ENCODE measurements at regions not wholly inside any gene's neighbourhood (a gene's known extent, or its start where the extent isn't known, plus 50 kb on each side); places are given as distances from the start of the nearest gene placed in this dataset.

DNA sequence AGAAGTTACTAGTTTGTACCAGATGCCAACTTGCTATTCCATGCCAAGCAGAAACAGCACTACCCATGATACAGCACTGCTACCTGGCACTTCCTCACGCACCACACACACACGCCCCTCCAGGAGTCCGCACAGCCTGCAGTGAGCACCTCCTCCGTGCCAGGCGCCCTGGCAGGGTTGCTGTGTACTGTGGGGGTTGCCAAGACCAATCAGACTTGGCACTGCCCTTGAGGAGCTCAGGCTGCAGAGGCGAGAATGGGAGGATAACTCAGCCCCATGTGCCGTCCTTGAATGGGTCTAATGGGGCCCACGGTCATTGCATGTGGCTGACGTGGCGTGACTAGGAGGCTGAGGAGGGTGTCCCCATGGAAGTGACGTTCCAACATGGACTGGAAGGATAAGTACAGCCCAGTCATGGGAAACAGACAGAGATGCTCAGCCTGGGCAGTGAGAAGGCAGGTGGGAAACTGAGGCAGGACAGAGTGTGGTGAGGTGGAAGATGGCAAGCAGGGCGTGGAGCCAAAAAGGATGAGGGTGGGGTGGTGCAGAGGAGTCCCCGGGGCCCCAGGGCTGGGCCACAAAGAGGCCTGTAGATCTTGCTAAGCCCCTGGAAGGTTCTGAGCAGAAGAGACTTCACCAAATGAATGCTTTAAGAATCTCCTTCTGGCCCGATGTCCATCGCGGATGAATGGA lies 65.3 kb upstream of the C14orf180 start:
- no peak for DNase-seq (ENCODE audit: low spot score)

DNA sequence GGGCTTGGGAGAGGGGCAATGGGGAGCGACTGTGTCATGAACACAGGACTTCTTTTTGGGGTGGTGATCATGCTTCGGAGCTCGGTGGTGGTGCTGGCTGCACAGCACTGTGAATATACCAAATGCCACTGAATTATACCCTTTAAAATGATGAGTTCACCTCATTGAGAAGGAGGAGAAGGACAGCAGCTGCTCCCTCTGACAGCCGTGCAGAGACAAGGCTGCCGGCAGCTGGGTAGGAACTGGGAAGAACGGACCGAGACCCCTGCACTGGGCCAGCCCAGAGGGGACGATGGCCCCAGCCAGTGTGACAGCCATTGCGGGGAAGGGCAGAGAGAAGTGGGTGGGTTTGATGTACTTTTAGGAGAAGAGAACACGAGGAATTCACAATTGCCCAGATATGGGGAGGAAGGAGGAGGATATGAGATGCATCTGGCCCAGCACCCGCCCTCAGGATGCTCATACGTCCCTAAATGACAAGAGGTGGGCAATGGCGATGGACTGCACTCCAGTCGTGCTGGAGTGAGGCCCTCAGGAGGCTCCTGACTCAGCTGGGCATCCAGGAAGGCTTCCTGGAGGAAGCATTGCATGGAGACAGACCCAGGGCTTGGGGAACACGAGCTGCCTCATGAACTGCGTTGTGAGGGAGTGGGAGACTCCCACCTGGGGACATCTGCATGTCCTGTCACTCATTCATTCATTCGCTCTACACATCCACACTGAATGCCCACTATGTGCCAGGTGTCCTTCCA lies 64.3 kb upstream of the C14orf180 start:
- DNase-seq (ENCODE audit: low spot score), result no peak

DNA sequence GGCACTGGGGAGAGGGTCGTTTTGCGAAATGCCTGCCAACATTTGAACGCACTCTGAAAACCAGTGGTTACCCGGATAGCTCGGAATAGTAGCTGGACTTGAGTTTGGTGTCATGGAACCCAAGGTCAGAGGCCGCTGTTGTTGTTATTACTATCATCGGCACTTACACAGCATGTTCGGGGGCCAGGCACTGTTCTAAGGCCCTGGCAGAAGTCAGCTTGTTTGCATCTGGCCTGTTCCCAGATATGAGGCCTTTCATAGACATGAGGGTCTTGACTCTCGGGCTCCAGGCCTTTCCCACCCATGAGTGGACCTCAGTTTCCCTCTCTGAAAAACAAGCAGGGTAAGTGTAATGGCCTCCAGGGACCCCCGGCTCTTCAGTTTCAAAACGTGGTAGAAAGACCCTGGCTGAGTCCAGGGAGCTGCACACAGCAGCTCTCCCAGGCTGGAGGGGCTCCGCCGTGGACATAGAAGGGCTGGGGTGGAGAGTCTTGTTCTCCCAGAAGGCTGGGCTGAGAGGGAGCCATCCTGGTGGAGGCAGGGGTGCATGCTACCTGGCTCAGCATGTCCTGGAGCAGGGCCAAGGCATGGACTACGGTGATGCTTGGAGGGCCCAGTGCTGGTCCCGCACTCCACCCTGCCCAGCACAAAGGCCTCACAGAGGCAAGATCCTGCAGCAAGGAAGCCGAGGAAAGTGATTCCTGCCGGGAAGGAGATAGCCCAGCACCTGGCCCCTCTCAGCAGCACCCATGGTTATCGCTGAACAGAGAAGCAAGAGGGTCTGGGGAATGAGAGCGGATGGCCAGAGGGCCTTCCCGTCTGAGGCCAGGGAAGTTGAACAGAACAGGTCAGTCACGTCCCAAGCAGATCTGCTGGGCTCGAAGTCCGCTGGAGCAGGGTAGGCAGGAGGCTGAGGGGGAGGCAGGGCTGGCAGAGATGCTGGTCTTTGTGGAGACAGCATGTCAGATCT lies 63.5 kb upstream of the C14orf180 start:
- DNase-seq (ENCODE audit: low spot score), result no peak

DNA sequence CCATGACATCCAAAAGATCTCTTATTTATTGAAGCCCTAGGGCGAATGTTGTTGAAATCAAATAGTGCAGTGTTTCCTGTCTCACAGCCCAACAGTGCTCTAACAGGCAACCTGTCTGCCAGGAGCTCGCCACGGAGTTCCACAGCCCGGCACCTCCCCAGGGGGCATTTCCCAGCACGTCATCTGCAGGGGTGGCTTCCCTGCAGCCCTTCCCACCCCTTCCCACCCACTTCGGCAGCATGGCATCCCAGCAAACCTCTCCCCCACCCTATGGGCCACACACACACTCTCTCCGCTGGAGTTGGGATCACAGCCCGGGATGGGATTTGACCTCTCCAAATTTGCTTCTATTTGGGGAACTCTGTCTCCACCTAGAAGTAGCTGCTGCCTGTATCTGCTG lies 62.7 kb upstream of the C14orf180 start:
- DNase-seq (ENCODE audit: low spot score), result no peak

DNA sequence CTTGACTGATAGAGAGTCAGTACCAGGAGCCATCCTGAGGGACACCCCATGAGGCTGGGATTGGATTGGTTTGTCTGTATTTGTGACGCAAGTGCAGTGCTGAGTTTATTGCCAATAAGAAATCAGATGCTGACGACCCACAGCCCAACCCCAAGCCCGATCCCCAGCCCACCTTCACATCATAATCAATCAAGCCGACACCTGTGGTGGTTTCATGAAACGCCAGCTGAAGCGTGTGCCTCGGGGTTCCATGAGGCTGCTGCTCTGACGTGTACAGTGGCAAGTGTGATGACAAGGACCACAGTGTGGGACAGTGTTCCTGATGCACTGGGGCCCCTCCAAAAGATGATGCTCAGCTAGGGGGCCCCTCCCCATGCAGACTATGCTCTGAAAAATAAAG lies 62.1 kb upstream of the C14orf180 start:
- DNase-seq (ENCODE audit: low spot score), result no peak

DNA sequence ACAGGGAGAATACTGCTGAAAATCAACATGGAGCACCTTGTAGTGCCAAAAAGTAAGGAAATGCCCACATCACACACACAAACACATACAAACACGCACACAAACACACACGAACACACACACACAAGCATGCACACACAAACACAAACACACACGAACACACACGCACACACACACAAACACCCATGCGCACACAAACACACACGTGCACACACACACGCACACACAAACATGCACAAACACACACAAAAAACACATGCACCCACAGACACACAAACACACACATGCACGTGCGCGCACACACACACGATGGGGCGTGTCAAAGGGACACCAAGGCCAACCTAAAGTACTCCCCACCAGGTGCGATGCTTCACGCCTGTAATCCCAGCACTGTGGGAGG lies 61.7 kb upstream of the C14orf180 start:
- no peak for DNase-seq (ENCODE audit: low spot score)

DNA sequence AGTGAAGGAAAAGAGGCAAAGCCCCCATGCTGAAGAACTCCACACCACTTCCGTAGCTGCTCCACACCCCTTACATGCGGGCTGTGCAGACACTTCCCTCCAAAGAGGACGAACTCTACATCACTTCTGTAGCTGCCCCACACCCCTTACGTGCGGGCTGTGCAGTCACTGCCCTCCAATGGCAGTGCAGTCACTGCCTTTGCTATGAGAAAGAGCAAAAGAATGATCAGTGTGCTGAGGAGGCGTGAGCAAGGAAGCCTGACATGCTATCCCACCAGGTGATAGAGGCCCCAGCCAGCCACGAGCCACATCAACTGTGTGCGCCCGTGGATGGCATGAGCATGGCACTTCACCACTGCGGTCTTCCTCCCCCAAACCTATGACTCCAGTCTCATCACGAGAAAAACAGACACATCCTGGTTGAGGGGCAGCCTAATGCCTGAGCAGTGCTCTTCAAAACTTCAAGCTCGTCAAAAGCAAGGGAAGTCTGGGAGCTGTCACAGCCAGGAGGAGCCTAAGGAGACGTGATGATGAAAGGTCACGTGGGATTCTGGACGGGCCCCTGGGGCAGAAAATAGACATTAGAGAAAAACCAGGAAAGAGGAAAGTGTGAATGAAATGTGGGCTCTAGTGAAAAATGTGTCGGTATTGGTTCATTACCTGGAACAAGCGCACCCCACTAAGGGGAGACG lies 60.8 kb upstream of the C14orf180 start:
- DNase-seq (ENCODE audit: low spot score), result no peak

DNA sequence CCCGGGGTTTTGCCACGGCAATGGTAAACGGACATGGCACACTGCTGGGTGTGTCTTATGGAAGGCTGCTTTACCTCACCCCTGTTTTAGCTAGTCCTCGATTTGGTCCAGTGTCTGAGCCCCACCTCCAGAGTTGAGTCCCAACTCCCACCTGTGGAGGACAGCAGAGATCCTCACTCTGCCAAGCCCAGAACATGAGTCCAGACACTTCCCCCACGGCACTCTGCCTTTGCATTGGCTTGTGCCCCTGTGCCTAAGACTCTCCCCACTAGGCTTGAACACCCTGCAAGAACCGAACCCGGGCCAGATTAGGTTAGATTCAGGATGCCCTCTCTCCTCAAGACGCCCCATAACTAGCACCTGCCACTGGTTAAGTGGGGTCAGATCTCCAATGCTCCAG lies 59.8 kb upstream of the C14orf180 start:
- no peak for DNase-seq (ENCODE audit: low spot score)

DNA sequence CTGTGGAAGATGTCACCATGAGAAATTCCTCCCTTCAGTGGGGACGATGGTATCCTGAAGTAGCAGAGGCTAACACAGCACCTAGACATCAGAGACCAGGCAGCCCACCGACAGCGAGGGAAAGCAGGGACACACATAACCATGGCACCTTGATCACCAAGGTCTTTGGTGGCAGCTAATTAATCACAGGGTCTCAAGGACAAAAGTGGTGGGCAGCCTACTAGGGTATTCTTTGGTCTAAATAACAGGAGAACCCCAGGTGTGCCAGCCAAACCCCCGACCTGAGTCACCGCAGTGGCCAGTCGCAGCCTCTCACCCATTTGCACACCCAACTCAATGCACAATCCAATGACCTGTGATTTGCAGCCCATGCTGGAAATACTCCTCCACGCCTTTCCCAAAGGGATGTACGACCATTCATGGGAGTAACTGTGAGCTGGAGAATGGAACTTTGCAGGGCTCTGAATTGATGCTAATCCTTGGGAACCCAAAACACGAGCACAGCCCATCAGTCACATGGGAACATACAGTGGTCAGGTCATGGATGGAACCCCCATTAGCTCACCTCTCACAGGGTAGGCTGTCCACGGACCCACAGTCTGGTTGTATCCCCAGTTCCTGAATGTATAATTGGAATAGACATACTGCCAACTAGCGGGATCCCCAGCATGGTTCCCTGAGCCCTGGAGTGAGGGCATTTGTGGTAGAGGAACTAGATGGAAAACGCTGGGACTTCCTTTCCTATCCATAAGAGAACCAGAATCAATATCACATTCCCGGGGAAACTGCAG lies 58.7 kb upstream of the C14orf180 start:
- DNase-seq (ENCODE audit: low spot score), result no peak

DNA sequence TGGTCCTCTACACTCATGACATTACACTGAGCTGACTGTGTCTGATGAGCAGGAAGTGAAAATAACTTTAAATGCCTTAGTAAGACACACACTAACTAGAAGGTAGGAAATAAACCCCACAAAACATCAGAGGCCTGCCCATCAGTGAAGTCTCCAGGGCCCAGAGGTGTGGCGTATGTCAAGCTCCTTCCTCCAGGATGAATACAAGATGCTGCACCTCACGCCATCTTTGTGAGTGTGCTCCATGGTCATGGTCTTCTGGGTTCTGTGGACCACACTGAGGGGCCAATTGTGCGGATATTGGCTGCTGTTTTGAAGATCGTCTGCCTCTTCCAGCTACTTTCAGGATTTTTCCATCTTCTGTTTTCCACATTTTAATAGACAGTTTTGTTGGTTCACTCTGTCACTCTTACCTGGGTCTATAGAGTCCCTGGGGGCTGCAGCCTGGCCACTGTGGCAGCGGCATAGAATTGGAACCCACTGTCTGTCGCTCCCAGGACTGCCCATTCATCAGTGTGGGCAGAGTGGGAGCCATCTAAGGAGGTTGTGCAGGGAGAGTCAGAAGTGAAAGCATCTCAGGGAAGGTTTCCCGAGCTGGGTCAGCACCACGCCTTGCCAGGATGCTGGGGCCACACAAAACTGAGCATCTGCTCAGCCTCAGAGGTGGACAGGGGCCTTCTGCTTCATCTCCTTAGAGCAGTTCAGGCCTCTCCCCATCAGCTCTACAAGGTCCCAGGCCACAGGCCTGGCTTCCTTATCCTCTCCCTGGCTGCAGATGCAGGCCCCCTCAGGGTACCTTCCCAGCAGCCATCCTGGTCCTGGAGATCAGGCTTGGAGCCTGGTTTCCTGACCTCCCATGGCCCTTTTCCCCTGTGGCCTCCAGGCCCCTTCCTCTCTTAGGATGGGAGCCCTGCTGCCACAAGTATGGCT lies 57.5 kb upstream of the C14orf180 start:
- no peak for DNase-seq (ENCODE audit: low spot score)

DNA sequence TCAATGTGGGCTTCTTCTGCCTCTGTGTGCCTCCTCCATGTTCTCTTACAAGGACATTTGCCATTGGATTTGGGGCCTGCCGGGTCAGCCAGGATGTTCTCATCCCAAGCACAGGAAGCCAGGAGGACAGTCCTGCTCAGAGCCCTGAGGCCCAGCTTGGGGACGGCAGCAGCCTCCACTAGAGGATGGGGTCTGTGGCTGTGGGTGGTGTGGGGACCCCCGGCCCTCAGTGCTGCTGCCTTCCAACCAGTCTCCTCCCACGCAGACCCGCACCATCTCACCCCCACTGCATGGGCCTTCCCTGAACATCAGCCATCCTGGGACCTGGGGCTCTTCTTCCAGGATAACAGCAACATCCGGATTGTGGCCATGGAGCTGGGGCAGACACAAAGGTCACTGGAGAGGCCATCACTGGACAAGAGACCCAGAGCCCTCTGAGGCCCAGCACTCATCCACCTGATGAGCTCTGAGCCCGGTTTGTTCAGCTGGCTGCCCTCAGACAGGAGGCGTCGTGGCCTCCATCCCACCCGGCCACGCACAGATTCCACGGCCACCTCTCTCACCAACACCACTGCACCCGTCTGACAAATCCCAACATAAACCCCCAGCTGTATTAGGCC lies 56.5 kb upstream of the C14orf180 start:
- no peak for DNase-seq (ENCODE audit: low spot score)

DNA sequence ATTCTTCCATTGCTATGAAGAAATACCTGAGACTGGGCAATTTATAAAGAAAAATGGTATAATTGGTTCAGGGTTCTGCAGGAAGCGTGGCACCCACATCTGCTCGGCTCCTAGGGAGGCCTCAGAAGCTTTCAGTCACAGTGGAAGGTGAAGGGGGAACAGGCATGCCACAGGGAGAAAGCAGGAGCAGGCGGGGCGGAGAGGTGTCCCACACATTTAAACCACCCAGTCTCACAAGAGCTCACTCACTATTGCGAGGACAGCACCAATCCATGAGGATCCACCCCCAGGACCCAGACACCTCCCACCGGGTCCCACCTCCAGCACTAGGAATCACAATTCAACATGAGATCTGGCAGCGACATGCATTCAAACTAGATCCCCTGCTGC lies 56.0 kb upstream of the C14orf180 start:
- DNase-seq (ENCODE audit: low spot score), result no peak

DNA sequence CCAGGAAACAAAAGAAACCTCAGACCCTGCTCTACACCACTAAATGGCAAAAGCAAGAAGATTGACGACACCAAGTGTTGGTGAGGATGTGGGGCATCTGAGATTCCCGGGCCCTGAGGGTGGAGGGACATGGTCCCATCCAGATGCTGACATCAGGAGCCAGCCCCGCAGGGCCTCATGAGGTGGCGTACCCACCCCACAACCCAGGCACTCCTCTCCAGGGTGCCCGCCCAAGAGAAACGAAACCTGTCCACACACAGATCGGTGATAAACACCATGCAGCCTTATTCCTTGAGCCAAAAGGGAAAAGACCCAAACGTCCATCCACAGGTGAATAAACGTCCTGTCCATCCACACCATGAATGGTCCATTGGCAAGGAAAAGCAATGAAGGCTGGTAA lies 54.8 kb upstream of the C14orf180 start:
- no peak for DNase-seq (ENCODE audit: low spot score)

DNA sequence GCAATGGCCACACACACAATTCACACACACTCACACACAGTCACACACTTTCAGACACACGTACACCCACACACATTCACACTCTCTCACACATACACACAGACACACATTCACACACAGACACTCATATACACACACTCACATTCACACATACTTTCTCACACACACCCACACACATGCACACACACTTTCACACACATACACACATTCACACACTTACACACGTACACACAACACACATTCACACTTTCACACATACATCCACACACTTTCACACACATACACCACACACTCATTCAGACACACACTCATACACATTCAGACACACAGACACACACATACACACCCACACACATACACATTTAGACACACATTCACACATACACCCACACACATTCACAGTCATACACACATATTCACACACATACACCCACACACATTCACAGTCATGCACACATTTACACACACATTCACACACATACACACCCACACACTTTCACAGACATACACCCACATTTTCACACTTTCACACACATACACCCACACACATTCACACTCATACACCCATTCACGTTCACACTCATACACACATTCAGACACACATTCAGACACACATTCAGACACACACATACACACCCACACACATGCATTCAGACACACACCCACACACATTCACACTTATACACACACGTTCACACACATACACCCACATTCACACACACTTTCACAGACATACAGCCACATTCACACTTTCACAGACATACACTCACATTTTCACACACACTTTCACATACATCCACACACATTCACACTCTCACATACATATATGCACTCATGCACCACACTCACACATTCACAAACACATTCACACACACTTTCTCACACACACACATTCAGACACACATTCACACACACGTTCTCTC lies 52.6 kb upstream of the C14orf180 start:
- no peak for DNase-seq (ENCODE audit: low spot score)

DNA sequence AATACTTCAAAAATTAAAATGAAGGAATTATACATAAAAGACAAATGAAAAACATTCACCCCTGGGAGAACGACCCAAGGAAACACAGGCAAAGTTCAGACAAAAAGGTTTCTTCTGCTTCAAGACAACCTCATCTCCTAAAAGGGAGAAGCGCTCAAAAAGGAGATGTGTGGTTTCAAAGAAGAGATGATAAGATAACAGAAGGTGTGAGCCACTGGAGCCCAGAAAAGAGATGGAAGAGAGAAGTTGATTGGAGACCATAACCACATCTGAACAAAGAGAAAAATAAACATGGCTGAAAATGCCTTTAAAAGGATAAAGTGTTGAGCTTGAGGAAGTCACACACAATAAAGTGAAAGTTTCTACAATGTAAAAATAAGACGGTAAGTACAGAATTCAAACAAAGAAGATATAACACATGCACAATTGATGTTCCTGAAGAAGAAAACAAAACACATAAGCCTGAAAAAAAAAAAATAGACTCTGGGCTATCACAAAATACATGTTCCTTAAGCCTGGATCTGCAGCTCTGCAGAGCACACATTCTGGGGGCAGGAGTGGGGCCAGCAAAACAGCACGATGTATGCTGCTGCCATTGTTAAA lies 51.6 kb upstream of the C14orf180 start:
- no peak for DNase-seq (ENCODE audit: low spot score)

DNA sequence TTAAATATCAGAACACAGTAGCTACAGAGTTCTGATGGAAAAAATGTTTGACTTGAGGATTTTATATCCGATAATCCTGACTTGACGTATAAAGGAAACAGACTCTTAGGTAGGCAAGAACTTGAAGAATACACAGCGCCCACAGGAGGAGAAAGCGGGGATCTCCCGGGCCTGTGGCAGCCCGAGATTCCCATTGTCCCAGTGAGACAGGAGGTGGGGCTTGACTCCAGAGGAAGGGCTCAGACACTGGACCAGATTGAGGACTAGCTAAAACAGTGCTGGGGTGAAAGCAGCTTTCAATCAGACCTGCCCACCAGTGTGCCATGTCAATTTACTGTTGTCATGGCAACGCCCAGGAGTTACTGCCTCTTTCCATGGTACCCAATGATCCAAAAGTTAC lies 51.1 kb upstream of the C14orf180 start:
- no peak for DNase-seq (ENCODE audit: low spot score)
